GM19193 (cell line): ENCODE measurements at regions not wholly inside any gene's neighbourhood (a gene's known extent, or its start where the extent isn't known, plus 50 kb on each side); places are given as distances from the start of the nearest gene placed in this dataset.

Experiments
- POLR2A ChIP-seq: IDR thresholded peaks from 4 replicates; pipeline ENCODE4 v1.6.1; 2011; ENCODE audit not compliant: insufficient read depth, insufficient read length; ENCODE audit errors: extremely low read depth

GRCh38 chr12:126019385-126019784 lies 954.1 kb downstream of the AACS start:
- no peak for TF ChIP-seq POLR2A

DNA sequence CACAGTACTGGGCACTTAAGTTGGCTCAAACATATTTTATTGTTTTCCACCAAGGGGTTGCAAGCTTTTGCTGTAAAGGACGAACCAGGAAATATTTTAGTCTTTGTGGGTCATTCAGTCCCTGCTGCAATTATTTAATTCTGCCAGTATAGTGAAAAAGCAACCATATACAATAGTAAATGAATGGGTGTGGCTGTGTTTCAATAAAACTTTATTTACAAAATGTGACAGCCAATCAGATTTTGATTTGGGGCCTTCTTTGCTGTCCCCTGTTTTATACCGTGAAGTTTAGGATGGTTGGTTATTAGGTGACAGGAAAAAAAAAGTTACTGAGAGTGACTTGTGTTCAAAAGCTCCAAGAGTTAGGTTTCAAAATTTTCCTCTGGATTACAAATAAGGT lies 956.4 kb downstream of the AACS start:
- no peak for TF ChIP-seq POLR2A

- TF ChIP-seq POLR2A = no peak
These were observed 962.6 kb downstream of the AACS start for GRCh38 chr12:126027825-126028224.

GRCh38 chr12:126030573-126030972 lies 965.3 kb downstream of the AACS start:
- no peak for TF ChIP-seq POLR2A

DNA sequence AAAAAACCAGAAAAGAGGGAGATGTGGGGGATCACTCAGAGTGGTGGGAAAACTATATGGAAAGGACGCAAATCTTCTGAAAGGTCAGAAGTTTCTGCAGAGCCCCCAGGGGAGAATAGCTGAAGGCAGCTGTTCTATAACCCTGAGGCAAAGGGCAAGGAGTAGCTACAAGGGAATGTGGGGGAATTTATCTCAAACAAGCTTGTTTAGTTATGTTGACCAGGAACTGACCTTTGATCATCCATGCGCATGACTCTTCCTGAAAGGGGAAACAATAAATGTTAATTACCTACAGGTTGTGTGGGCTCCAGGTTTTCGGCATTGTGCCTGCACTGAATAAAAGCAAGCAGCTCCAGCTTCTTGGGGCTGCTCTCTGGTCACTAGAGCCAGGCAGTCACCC lies 968.5 kb downstream of the AACS start:
- TF ChIP-seq POLR2A = no peak

GRCh38 chr12:126036348-126036747 lies 971.1 kb downstream of the AACS start:
- TF ChIP-seq POLR2A = no peak

GRCh38 chr12:126038434-126038833 lies 973.2 kb downstream of the AACS start:
- no peak for TF ChIP-seq POLR2A

GRCh38 chr12:126040307-126040706 lies 975.1 kb downstream of the AACS start:
- no peak for TF ChIP-seq POLR2A

DNA sequence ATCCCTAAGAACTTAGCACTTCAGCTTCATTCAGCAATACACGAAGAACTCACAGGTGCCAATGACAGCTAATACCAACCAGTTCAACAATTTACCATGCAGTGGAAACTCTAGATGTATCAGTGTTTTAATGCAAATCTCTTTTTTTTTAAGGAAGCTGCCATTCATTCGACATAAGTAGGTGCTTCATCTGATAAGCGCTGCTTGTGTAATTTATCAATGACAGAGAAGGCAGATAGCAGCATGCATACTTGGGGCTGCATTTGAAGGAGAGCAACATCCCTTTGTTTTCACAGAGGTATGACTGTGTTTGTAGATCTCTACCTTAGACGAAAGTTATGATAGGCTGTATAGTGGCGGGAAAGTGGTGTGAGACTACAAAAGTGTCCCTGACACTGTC lies 977.1 kb downstream of the AACS start:
- TF ChIP-seq POLR2A = no peak

GRCh38 chr12:126051611-126052107 lies 986.4 kb downstream of the AACS start:
- TF ChIP-seq POLR2A = no peak

GRCh38 chr12:126055521-126055920 lies 990.3 kb downstream of the AACS start:
- no peak for TF ChIP-seq POLR2A

DNA sequence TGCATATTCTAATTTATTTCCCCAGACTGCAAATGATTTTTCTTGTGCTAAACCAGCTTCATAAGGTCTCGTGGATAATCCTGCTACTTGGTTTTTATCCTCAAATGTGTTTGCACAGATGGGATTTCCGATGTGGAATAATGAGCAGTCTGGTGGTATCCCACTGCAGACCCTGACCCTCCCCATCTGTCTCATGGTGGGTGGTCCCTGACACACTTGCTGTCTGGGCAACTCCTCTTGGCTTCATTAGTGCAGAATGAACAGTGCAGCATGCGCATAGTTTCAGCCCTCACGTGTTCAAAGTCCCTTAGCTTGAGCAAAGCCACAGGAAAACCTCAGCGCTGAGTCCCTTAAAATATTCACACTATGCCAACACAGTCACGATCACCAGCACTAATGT lies 996.5 kb downstream of the AACS start:
- no peak for TF ChIP-seq POLR2A

- no peak for TF ChIP-seq POLR2A
These were observed 998.8 kb downstream of the AACS start for GRCh38 chr12:126064028-126064427.

DNA sequence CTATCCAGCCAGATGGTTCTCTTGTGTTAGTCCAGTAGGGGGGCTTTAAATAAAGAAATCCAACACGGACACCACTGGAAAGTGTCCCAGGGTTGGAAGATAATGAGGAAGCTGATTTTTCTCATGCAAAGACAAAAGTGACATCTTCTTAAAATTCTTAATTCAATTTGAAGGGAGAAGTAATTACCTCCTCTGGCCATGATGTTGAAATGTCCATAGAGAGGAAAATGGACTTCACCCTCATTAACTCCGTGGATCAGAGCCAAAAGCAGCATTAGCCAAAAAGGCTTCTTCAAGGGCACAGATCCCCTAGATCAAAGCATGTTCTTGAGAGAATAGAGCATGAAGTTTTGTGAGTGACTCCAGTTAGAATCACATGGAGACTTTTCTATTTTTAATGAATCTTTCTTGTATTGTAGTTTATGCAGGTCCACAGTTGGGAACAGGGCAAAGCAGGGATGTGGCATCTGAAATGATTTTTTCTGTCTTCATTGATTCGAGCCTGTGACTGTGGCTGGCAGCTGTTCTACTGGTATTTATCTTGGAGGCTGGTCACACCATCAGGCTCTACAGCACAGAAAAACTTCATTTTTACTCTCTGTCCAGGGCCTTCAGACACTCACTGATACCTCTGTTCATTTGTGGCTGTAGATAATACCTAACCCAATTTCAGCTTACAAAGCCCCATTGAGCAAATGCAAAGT lies 1002.5 kb downstream of the AACS start:
- no peak for TF ChIP-seq POLR2A

DNA sequence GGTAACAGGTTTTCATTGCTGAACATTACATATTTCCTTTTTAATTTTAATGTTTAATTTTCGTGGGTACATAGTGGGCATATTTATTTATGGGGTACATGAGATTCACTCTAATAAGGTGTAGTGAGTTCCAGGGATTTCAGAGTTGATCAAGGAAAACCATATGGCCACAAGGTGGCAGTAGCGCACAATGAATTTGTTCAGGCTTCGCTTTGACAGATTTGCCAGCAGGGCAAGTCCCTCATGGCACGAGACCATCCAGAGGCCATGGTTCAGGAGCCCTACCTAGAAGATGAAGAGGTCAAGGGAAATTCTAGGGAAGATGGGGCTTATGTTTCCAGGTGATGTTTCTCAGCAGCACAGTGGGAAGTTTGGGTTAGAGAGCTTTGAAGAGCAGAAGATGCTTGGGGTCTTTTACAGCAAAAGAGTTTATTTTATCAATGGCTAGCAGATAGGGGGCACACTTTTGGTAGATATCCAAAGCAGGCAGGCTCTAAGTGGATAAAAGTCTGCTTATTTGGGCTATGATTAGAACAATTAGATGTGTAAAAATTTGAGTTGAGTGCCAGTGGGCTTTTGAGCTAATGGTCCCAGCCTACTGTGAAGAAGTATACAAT lies 1004.4 kb downstream of the AACS start:
- no peak for TF ChIP-seq POLR2A

- TF ChIP-seq POLR2A = no peak
These were observed 1011.3 kb downstream of the AACS start for GRCh38 chr12:126076515-126076914.
